HepG2 (cell line): ENCODE measurements at regions not wholly inside any gene's neighbourhood (a gene's known extent, or its start where the extent isn't known, plus 50 kb on each side); places are given as distances from the start of the nearest gene placed in this dataset.

Experiments used
- ATF7-NPFF ChIP-seq: sonication (generic); formaldehyde crosslinking; IDR thresholded peaks from 2 replicates; pipeline ENCODE4 v1.8.1; 2023; ENCODE audit warnings: mild to moderate bottlenecking, low read depth, missing genetic modification reagents, moderate library complexity
- FOXA3 ChIP-seq: IDR thresholded peaks from 2 replicates; pipeline ENCODE4 v1.6.1; 2016; ENCODE audit warnings: missing genetic modification reagents, missing compliant biosample characterization
- FOXO1 ChIP-seq: sonication (generic); formaldehyde crosslinking; IDR thresholded peaks from 2 replicates; pipeline ENCODE4 v1.4.0; 2020; ENCODE audit warnings: missing genetic modification reagents
- NR2F6 ChIP-seq, 2 experiments: IDR thresholded peaks; 2 replicates each; pipeline ENCODE4 v1.6.1; 2016; ENCODE audit warnings: antibody characterized with exemption in 1 of 2, mild to moderate bottlenecking in 1 of 2
- PHF5A ChIP-seq: IDR thresholded peaks from one replicate; pipeline ENCODE4 v1.6.1; 2018; ENCODE audit warnings: low read depth, missing genetic modification reagents; ENCODE audit not compliant: unreplicated experiment
- SRF ChIP-seq: IDR thresholded peaks from 2 replicates; pipeline ENCODE4 v1.6.1; 2011; ENCODE audit warnings: mild to moderate bottlenecking, low read depth, low read length, moderate library complexity
- ZNF143 ChIP-seq: sonication (generic); formaldehyde crosslinking; IDR thresholded peaks from 2 replicates; pipeline ENCODE4 v1.4.0; 2020; ENCODE audit warnings: missing genetic modification reagents
- ZNF556 ChIP-seq: sonication (generic); formaldehyde crosslinking; IDR thresholded peaks from 2 replicates; pipeline ENCODE4 v1.4.0; 2020; ENCODE audit warnings: mild to moderate bottlenecking, missing genetic modification reagents, borderline replicate concordance
- ZNF570 ChIP-seq: sonication (generic); formaldehyde crosslinking; IDR thresholded peaks from 2 replicates; pipeline ENCODE4 v1.4.0; 2020; ENCODE audit warnings: mild to moderate bottlenecking, missing genetic modification reagents, borderline replicate concordance
- ZNF75D ChIP-seq: sonication (generic); formaldehyde crosslinking; IDR thresholded peaks from 2 replicates; pipeline ENCODE4 v1.8.1; 2023; ENCODE audit warnings: missing genetic modification reagents, mild to moderate bottlenecking, borderline replicate concordance
- ZNF816 ChIP-seq: sonication (generic); formaldehyde crosslinking; IDR thresholded peaks from 2 replicates; pipeline ENCODE4 v1.8.0; 2022; ENCODE audit warnings: missing genetic modification reagents, mild to moderate bottlenecking, borderline replicate concordance
- TF ChIP-seq, protein P1 (sequence below): sonication (generic); formaldehyde crosslinking; IDR thresholded peaks from 2 replicates; pipeline ENCODE4 v1.4.0; 2020; ENCODE audit warnings: missing genetic modification reagents
- TF ChIP-seq, protein P2 (sequence below): IDR thresholded peaks from 2 replicates; pipeline ENCODE4 v1.6.1; 2016
- TF ChIP-seq, protein P3 (sequence below): sonication (generic); formaldehyde crosslinking; IDR thresholded peaks from 2 replicates; pipeline ENCODE4 v1.5.1; 2020; ENCODE audit warnings: missing genetic modification reagents, mild to moderate bottlenecking, borderline replicate concordance
- TF ChIP-seq, protein P4 (sequence below): sonication (generic); formaldehyde crosslinking; IDR thresholded peaks from 2 replicates; pipeline ENCODE4 v1.8.0; 2022; ENCODE audit warnings: mild to moderate bottlenecking, missing genetic modification reagents; ENCODE audit not compliant: insufficient replicate concordance
- TF ChIP-seq, protein P5 (sequence below): sonication (generic); formaldehyde crosslinking; IDR thresholded peaks from 2 replicates; pipeline ENCODE4 v1.4.0; 2020; ENCODE audit warnings: missing genetic modification reagents

DNA sequence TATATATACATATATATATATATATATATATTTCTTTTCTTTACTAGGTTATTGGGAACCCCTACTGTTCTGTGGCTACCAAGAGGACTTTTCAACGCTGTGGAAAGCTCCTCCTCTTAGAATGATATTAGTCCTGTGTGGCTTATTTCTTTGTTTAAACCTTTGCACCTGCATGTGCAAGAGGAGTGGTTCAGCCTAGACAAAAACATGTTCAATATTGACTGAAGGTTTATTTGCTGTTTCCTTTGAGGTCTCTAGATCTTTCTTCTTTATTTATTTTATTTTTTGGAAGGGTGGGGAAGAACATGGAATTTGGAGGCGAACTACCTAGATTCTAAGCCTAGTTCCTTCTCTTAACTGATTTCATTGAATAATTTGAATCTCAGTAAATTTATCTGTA lies 118.1 kb downstream of the GNAT3 start (continued):
- TF ChIP-seq, protein P1, sequence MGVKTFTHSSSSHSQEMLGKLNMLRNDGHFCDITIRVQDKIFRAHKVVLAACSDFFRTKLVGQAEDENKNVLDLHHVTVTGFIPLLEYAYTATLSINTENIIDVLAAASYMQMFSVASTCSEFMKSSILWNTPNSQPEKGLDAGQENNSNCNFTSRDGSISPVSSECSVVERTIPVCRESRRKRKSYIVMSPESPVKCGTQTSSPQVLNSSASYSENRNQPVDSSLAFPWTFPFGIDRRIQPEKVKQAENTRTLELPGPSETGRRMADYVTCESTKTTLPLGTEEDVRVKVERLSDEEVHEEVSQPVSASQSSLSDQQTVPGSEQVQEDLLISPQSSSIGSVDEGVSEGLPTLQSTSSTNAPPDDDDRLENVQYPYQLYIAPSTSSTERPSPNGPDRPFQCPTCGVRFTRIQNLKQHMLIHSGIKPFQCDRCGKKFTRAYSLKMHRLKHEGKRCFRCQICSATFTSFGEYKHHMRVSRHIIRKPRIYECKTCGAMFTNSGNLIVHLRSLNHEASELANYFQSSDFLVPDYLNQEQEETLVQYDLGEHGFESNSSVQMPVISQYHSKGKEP (CRISPR knock-in tag) = no peak
- TF ChIP-seq ATF7-NPFF (CRISPR knock-in tag) (no peak), SRF (no peak), FOXA3 (CRISPR knock-in tag) (peak; percentile 46; the same call in 1 of the 2 replicates), ZNF75D (CRISPR knock-in tag) (no peak), ZNF556 (CRISPR knock-in tag) (no peak), FOXO1 (CRISPR knock-in tag) (no peak), ZNF570 (CRISPR knock-in tag) (no peak), NR2F6 (IDR thresholded peaks at IDR 0.05) (no peak), NR2F6 (CRISPR knock-in tag; IDR thresholded peaks at IDR 0.05) (no peak), PHF5A (CRISPR knock-in tag) (no peak), ZNF816 (CRISPR knock-in tag) (no peak), ZNF143 (no peak)
- TF ChIP-seq, protein P2, sequence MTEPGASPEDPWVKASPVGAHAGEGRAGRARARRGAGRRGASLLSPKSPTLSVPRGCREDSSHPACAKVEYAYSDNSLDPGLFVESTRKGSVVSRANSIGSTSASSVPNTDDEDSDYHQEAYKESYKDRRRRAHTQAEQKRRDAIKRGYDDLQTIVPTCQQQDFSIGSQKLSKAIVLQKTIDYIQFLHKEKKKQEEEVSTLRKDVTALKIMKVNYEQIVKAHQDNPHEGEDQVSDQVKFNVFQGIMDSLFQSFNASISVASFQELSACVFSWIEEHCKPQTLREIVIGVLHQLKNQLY (CRISPR knock-in tag) = 0 out of 2 replicates have a peak, but pooled peaks have one; percentile 27
- TF ChIP-seq, protein P3, sequence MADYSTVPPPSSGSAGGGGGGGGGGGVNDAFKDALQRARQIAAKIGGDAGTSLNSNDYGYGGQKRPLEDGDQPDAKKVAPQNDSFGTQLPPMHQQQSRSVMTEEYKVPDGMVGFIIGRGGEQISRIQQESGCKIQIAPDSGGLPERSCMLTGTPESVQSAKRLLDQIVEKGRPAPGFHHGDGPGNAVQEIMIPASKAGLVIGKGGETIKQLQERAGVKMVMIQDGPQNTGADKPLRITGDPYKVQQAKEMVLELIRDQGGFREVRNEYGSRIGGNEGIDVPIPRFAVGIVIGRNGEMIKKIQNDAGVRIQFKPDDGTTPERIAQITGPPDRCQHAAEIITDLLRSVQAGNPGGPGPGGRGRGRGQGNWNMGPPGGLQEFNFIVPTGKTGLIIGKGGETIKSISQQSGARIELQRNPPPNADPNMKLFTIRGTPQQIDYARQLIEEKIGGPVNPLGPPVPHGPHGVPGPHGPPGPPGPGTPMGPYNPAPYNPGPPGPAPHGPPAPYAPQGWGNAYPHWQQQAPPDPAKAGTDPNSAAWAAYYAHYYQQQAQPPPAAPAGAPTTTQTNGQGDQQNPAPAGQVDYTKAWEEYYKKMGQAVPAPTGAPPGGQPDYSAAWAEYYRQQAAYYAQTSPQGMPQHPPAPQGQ (CRISPR knock-in tag) = no peak
- TF ChIP-seq, protein P4, sequence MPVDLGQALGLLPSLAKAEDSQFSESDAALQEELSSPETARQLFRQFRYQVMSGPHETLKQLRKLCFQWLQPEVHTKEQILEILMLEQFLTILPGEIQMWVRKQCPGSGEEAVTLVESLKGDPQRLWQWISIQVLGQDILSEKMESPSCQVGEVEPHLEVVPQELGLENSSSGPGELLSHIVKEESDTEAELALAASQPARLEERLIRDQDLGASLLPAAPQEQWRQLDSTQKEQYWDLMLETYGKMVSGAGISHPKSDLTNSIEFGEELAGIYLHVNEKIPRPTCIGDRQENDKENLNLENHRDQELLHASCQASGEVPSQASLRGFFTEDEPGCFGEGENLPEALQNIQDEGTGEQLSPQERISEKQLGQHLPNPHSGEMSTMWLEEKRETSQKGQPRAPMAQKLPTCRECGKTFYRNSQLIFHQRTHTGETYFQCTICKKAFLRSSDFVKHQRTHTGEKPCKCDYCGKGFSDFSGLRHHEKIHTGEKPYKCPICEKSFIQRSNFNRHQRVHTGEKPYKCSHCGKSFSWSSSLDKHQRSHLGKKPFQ (CRISPR knock-in tag) = no peak
- TF ChIP-seq, protein P5, sequence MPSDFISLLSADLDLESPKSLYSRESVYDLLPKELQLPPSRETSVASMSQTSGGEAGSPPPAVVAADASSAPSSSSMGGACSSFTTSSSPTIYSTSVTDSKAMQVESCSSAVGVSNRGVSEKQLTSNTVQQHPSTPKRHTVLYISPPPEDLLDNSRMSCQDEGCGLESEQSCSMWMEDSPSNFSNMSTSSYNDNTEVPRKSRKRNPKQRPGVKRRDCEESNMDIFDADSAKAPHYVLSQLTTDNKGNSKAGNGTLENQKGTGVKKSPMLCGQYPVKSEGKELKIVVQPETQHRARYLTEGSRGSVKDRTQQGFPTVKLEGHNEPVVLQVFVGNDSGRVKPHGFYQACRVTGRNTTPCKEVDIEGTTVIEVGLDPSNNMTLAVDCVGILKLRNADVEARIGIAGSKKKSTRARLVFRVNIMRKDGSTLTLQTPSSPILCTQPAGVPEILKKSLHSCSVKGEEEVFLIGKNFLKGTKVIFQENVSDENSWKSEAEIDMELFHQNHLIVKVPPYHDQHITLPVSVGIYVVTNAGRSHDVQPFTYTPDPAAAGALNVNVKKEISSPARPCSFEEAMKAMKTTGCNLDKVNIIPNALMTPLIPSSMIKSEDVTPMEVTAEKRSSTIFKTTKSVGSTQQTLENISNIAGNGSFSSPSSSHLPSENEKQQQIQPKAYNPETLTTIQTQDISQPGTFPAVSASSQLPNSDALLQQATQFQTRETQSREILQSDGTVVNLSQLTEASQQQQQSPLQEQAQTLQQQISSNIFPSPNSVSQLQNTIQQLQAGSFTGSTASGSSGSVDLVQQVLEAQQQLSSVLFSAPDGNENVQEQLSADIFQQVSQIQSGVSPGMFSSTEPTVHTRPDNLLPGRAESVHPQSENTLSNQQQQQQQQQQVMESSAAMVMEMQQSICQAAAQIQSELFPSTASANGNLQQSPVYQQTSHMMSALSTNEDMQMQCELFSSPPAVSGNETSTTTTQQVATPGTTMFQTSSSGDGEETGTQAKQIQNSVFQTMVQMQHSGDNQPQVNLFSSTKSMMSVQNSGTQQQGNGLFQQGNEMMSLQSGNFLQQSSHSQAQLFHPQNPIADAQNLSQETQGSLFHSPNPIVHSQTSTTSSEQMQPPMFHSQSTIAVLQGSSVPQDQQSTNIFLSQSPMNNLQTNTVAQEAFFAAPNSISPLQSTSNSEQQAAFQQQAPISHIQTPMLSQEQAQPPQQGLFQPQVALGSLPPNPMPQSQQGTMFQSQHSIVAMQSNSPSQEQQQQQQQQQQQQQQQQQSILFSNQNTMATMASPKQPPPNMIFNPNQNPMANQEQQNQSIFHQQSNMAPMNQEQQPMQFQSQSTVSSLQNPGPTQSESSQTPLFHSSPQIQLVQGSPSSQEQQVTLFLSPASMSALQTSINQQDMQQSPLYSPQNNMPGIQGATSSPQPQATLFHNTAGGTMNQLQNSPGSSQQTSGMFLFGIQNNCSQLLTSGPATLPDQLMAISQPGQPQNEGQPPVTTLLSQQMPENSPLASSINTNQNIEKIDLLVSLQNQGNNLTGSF = no peak
